ENCODE measurements at regions not wholly inside any gene's neighbourhood (a gene's known extent, or its start where the extent isn't known, plus 50 kb on each side); places are given as distances from the start of the nearest gene placed in this dataset.

- TF ChIP-seq, protein P1, sequence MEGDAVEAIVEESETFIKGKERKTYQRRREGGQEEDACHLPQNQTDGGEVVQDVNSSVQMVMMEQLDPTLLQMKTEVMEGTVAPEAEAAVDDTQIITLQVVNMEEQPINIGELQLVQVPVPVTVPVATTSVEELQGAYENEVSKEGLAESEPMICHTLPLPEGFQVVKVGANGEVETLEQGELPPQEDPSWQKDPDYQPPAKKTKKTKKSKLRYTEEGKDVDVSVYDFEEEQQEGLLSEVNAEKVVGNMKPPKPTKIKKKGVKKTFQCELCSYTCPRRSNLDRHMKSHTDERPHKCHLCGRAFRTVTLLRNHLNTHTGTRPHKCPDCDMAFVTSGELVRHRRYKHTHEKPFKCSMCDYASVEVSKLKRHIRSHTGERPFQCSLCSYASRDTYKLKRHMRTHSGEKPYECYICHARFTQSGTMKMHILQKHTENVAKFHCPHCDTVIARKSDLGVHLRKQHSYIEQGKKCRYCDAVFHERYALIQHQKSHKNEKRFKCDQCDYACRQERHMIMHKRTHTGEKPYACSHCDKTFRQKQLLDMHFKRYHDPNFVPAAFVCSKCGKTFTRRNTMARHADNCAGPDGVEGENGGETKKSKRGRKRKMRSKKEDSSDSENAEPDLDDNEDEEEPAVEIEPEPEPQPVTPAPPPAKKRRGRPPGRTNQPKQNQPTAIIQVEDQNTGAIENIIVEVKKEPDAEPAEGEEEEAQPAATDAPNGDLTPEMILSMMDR (IDR thresholded peaks at IDR 0.05), result peak; percentile 84
- no peak overlapping the region for H3K27ac Mint-ChIP-seq (ENCODE audit: unreplicated experiment)
- no peak for DNase-seq (ENCODE audit: low spot score)
- H3K36me3 Mint-ChIP-seq (ENCODE audit: low read depth), result no peaks in the 10 kb centered on the region
- no peak overlapping the region for H3K4me3 Mint-ChIP-seq (ENCODE audit: unreplicated experiment)
- H3K9me3 Mint-ChIP-seq (ENCODE audit: low read depth), result peaks cover 5% of the 10 kb centered on the region
- no peaks in the 10 kb centered on the region for H3K27me3 Mint-ChIP-seq (ENCODE audit: low read depth)
- peaks cover 3% of the 10 kb centered on the region for H3K4me1 Mint-ChIP-seq (ENCODE audit: low read depth)
Observed at GRCh38 chr9:25964239-25964638, 286.0 kb upstream of the TUSC1 start.

- H3K9me3 Mint-ChIP-seq (ENCODE audit: low read depth), result peaks cover 5% of the 10 kb centered on the region
- H3K27me3 Mint-ChIP-seq (ENCODE audit: low read depth), result peaks cover 16% of the 10 kb centered on the region
Observed at GRCh38 chr9:25960178-25960577, 281.9 kb upstream of the TUSC1 start.

DNA sequence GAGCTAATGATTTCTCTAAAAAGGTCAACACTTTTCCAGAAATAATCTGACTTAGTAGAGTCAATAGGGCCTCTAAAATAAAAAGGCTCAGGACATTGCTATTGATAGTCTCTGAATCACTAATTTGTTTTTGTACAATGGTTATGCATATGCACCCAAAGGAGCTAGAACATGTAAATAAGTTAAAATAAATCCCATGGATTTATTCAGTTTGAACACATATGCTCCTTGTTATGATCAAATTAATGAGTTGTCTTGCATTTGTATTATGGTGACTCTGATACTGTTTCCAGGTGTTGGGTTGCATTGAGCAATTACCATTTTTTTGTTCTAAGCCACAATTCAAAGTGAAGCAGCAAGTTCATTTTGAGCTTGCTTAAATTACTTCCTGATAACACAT lies 276.0 kb upstream of the TUSC1 start:
- Mint-ChIP-seq H3K36me3 (ENCODE audit: low read depth) (no peaks in the 10 kb centered on the region), H3K27me3 (ENCODE audit: low read depth) (peaks cover 22% of the 10 kb centered on the region), H3K27ac (ENCODE audit: unreplicated experiment) (no peak overlapping the region), H3K4me1 (ENCODE audit: low read depth) (no peaks in the 10 kb centered on the region), H3K4me3 (ENCODE audit: unreplicated experiment) (no peak overlapping the region), H3K9me3 (ENCODE audit: low read depth) (no peaks in the 10 kb centered on the region)
- no peak for DNase-seq (ENCODE audit: low spot score)
- TF ChIP-seq, protein P1 (IDR thresholded peaks at IDR 0.05), result no peak

More at GRCh38 chr9:25960178-25960577, 281.9 kb upstream of the TUSC1 start:
- peaks cover 3% of the 10 kb centered on the region for H3K4me1 Mint-ChIP-seq (ENCODE audit: low read depth)
- no peak overlapping the region for H3K4me3 Mint-ChIP-seq (ENCODE audit: unreplicated experiment)
- H3K36me3 Mint-ChIP-seq (ENCODE audit: low read depth), result no peaks in the 10 kb centered on the region
- TF ChIP-seq, protein P1 (IDR thresholded peaks at IDR 0.05), result no peak
- H3K27ac Mint-ChIP-seq (ENCODE audit: unreplicated experiment), result no peak overlapping the region
- DNase-seq (ENCODE audit: low spot score), result no peak

- no peaks in the 10 kb centered on the region for H3K36me3 Mint-ChIP-seq (ENCODE audit: low read depth)
- no peaks in the 10 kb centered on the region for H3K4me1 Mint-ChIP-seq (ENCODE audit: low read depth)
- TF ChIP-seq, protein P1 (IDR thresholded peaks at IDR 0.05), result no peak
- H3K27me3 Mint-ChIP-seq (ENCODE audit: low read depth), result peaks cover 13% of the 10 kb centered on the region
- peaks cover 21% of the 10 kb centered on the region for H3K9me3 Mint-ChIP-seq (ENCODE audit: low read depth)
- H3K27ac Mint-ChIP-seq (ENCODE audit: unreplicated experiment), result no peak overlapping the region
- H3K4me3 Mint-ChIP-seq (ENCODE audit: unreplicated experiment), result no peak overlapping the region
- no peak for DNase-seq (ENCODE audit: low spot score)
Observed at GRCh38 chr9:25948182-25948581, 269.9 kb upstream of the TUSC1 start.

DNA sequence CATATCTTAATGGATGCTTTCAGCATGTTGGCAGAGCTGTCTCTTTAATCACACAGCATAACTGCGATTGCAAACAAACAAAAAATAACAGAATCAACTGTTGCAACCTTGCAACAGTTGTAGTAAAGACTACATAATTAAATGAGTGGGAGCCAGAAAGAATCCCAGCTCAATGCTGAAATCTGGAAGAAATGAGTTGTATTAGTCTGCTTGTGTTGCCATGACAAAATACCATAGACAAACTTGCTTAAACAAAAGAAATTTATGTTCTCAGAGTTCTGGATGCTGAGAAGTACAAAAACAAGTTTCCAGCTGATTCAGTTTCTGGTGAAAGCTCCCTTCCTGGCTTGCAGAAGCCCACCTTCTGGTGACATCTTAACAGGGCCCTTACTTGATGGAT lies 260.9 kb upstream of the TUSC1 start:
- no peak for DNase-seq (ENCODE audit: low spot score)
- Mint-ChIP-seq H3K4me1 (ENCODE audit: low read depth) (peaks cover 8% of the 10 kb centered on the region), H3K36me3 (ENCODE audit: low read depth) (peaks cover 1% of the 10 kb centered on the region), H3K4me3 (ENCODE audit: unreplicated experiment) (no peak overlapping the region), H3K27ac (ENCODE audit: unreplicated experiment) (no peak overlapping the region), H3K9me3 (ENCODE audit: low read depth) (peaks cover 3% of the 10 kb centered on the region), H3K27me3 (ENCODE audit: low read depth) (peaks cover 13% of the 10 kb centered on the region)
- TF ChIP-seq, protein P1 (IDR thresholded peaks at IDR 0.05), result no peak
